ENCODE measurements at regions not wholly inside any gene's neighbourhood (a gene's known extent, or its start where the extent isn't known, plus 50 kb on each side); places are given as distances from the start of the nearest gene placed in this dataset.

DNA sequence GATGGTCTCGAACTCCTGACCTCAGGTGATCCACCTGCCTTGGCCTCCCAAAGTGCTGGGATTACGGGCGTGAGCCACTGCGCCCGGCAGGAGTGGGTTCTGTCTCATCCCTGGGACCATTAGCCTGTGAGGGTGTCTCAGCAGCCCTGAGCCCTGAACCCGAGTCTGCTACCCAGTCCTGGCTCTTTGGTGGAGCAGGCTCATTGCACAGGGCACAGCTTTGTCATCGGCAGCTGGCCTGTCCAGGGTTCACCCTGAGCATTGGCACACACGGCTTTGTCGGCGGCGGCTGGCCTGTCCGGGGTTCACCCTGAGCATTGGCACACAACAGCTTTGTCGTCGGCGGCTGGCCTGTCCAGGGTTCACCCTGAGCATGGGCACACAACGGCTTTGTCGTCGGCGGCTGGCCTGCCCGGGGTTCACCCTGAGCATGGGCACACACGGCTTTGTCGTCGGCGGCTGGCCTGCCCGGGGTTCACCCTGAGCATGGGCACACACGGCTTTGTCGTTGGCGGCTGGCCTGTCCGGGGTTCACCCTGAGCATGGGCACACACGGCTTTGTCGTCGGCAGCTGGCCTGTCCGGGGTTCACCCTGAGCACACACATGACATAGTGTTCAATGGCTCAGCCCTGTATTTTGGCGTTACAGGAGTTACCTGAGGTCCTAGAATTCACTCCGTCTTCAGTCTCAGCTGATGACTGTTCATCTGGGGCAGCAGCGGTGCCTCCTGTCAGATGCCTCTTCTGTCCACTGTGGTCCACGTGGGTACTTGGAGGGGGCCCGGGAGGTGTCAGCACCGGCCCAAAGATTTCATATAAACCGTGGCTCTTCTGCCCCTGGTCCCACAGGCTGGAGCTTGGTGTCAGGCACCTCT is 1082.5 kb downstream of the BRD1 start:
- TF ChIP-seq, protein P1, sequence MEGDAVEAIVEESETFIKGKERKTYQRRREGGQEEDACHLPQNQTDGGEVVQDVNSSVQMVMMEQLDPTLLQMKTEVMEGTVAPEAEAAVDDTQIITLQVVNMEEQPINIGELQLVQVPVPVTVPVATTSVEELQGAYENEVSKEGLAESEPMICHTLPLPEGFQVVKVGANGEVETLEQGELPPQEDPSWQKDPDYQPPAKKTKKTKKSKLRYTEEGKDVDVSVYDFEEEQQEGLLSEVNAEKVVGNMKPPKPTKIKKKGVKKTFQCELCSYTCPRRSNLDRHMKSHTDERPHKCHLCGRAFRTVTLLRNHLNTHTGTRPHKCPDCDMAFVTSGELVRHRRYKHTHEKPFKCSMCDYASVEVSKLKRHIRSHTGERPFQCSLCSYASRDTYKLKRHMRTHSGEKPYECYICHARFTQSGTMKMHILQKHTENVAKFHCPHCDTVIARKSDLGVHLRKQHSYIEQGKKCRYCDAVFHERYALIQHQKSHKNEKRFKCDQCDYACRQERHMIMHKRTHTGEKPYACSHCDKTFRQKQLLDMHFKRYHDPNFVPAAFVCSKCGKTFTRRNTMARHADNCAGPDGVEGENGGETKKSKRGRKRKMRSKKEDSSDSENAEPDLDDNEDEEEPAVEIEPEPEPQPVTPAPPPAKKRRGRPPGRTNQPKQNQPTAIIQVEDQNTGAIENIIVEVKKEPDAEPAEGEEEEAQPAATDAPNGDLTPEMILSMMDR (IDR thresholded peaks at IDR 0.05; ENCODE audit: low read depth, low read length, poor library complexity, severe bottlenecking): no peak
- TF ChIP-seq EZH2phosphoT487 (IDR thresholded peaks at IDR 0.05; ENCODE audit: borderline replicate concordance, low read length): no peak
